ENCODE measurements at regions not wholly inside any gene's neighbourhood (a gene's known extent, or its start where the extent isn't known, plus 50 kb on each side); places are given as distances from the start of the nearest gene placed in this dataset.
"Not testable (repeated sequence)": the region's sequence is repeated elsewhere in the genome, so short reads cannot be mapped to it uniquely, and the experiment has no call there.

GRCh38 chr14:87615047-87615446 lies 377.9 kb downstream of the GALC start:
- no peak overlapping the region for H3K27ac Mint-ChIP-seq
- no peaks in the 10 kb centered on the region for H3K27me3 Mint-ChIP-seq
- no peaks in the 10 kb centered on the region for H3K36me3 Mint-ChIP-seq
- ChIA-PET POLR2A (no interaction called here), CTCF (no interaction called here)
- H3K4me3 Mint-ChIP-seq = no peak overlapping the region
- DNase-seq = no peak
- H3K4me1 Mint-ChIP-seq (ENCODE audit: low read depth) = no peaks in the 10 kb centered on the region
- intact Hi-C loops (cut with micrococcal nuclease) = no loop called here
- no peaks in the 10 kb centered on the region for H3K9me3 Mint-ChIP-seq

- DNase-seq = no peak
- Mint-ChIP-seq H3K27me3 (no peaks in the 10 kb centered on the region), H3K4me3 (no peak overlapping the region), H3K27ac (no peak overlapping the region), H3K36me3 (no peaks in the 10 kb centered on the region), H3K4me1 (ENCODE audit: low read depth) (no peaks in the 10 kb centered on the region), H3K9me3 (no peaks in the 10 kb centered on the region)
- intact Hi-C loops (cut with micrococcal nuclease) = no loop called here
- ChIA-PET CTCF (no interaction called here), POLR2A (no interaction called here)
These were observed 379.1 kb downstream of the GALC start for GRCh38 chr14:87613881-87614280.

GRCh38 chr14:87607056-87607455 lies 385.9 kb downstream of the GALC start:
- DNase-seq; H3K4me3 Mint-ChIP-seq; intact Hi-C loops (cut with micrococcal nuclease); H3K27me3 Mint-ChIP-seq; H3K27ac Mint-ChIP-seq; H3K4me1 Mint-ChIP-seq (ENCODE audit: low read depth); POLR2A ChIA-PET; H3K36me3 Mint-ChIP-seq: not testable (repeated sequence)
- CTCF ChIA-PET = interaction anchor here (1.5 kb wide), 1 partner anchor 9 kb away, joined by 4 read pairs; no protein-coding TSS in a partner anchor
- H3K9me3 Mint-ChIP-seq = peaks cover 19% of the 10 kb centered on the region

- H3K4me3 Mint-ChIP-seq = no peak overlapping the region
- peaks cover 13% of the 10 kb centered on the region for H3K9me3 Mint-ChIP-seq
- no peaks in the 10 kb centered on the region for H3K4me1 Mint-ChIP-seq (ENCODE audit: low read depth)
- POLR2A ChIA-PET = no interaction called here
- intact Hi-C loops (cut with micrococcal nuclease) = no loop called here
- no peaks in the 10 kb centered on the region for H3K36me3 Mint-ChIP-seq
- CTCF ChIA-PET = no interaction called here
- DNase-seq = no peak
- no peaks in the 10 kb centered on the region for H3K27me3 Mint-ChIP-seq
- no peak overlapping the region for H3K27ac Mint-ChIP-seq
These were observed 391.9 kb downstream of the GALC start for GRCh38 chr14:87601036-87601435.

GRCh38 chr14:87600240-87600639 lies 392.7 kb downstream of the GALC start:
- CTCF ChIA-PET = no interaction called here
- Mint-ChIP-seq H3K4me3 (no peak overlapping the region), H3K36me3 (no peaks in the 10 kb centered on the region), H3K4me1 (ENCODE audit: low read depth) (no peaks in the 10 kb centered on the region), H3K27ac (no peak overlapping the region), H3K27me3 (no peaks in the 10 kb centered on the region), H3K9me3 (peaks cover 5% of the 10 kb centered on the region)
- no peak for DNase-seq
- POLR2A ChIA-PET = no interaction called here
- intact Hi-C loops (cut with micrococcal nuclease) = no loop called here

GRCh38 chr14:87581298-87581697 lies 411.7 kb downstream of the GALC start:
- ChIA-PET POLR2A (no interaction called here), CTCF (no interaction called here)
- H3K4me3 Mint-ChIP-seq = no peak overlapping the region
- DNase-seq = no peak
- H3K4me1 Mint-ChIP-seq (ENCODE audit: low read depth) = no peaks in the 10 kb centered on the region
- no peak overlapping the region for H3K27ac Mint-ChIP-seq
- no peaks in the 10 kb centered on the region for H3K27me3 Mint-ChIP-seq
- intact Hi-C loops (cut with micrococcal nuclease) = no loop called here
- no peaks in the 10 kb centered on the region for H3K9me3 Mint-ChIP-seq
- H3K36me3 Mint-ChIP-seq = no peaks in the 10 kb centered on the region

GRCh38 chr14:87579036-87579435 lies 413.9 kb downstream of the GALC start:
- DNase-seq = no peak
- Mint-ChIP-seq H3K36me3 (no peaks in the 10 kb centered on the region), H3K4me3 (no peak overlapping the region), H3K4me1 (ENCODE audit: low read depth) (no peaks in the 10 kb centered on the region), H3K27ac (no peak overlapping the region), H3K9me3 (no peaks in the 10 kb centered on the region), H3K27me3 (no peaks in the 10 kb centered on the region)
- ChIA-PET POLR2A (no interaction called here), CTCF (no interaction called here)
- intact Hi-C loops (cut with micrococcal nuclease) = no loop called here

GRCh38 chr14:87575378-87575777 lies 417.6 kb downstream of the GALC start:
- CTCF ChIA-PET = no interaction called here
- Mint-ChIP-seq H3K4me3 (no peak overlapping the region), H3K27ac (no peak overlapping the region), H3K36me3 (no peaks in the 10 kb centered on the region), H3K27me3 (no peaks in the 10 kb centered on the region), H3K9me3 (no peaks in the 10 kb centered on the region), H3K4me1 (ENCODE audit: low read depth) (no peaks in the 10 kb centered on the region)
- intact Hi-C loops (cut with micrococcal nuclease) = no loop called here
- DNase-seq = no peak
- POLR2A ChIA-PET = no interaction called here

- no peak overlapping the region for H3K4me3 Mint-ChIP-seq
- H3K27me3 Mint-ChIP-seq = no peaks in the 10 kb centered on the region
- ChIA-PET POLR2A (no interaction called here), CTCF (no interaction called here)
- H3K4me1 Mint-ChIP-seq (ENCODE audit: low read depth) = no peaks in the 10 kb centered on the region
- H3K9me3 Mint-ChIP-seq = no peaks in the 10 kb centered on the region
- intact Hi-C loops (cut with micrococcal nuclease) = no loop called here
- no peak overlapping the region for H3K27ac Mint-ChIP-seq
- no peaks in the 10 kb centered on the region for H3K36me3 Mint-ChIP-seq
- no peak for DNase-seq
These were observed 419.4 kb downstream of the GALC start for GRCh38 chr14:87573591-87573990.

GRCh38 chr14:87567618-87568295 lies 425.2 kb downstream of the GALC start:
- no peaks in the 10 kb centered on the region for H3K4me1 Mint-ChIP-seq (ENCODE audit: low read depth)
- CTCF ChIA-PET = no interaction called here

GRCh38 chr14:87566991-87567390 lies 426.0 kb downstream of the GALC start:
- POLR2A ChIA-PET = no interaction called here
- Mint-ChIP-seq H3K4me1 (ENCODE audit: low read depth) (no peaks in the 10 kb centered on the region), H3K27ac (no peak overlapping the region), H3K9me3 (peaks cover 15% of the 10 kb centered on the region), H3K4me3 (no peak overlapping the region), H3K27me3 (no peaks in the 10 kb centered on the region), H3K36me3 (no peaks in the 10 kb centered on the region)
- intact Hi-C loops (cut with micrococcal nuclease) = no loop called here
- CTCF ChIA-PET = no interaction called here
- no peak for DNase-seq

More at GRCh38 chr14:87567618-87568295, 425.2 kb downstream of the GALC start:
- Mint-ChIP-seq H3K9me3 (peaks cover 12% of the 10 kb centered on the region), H3K27ac (no peak overlapping the region), H3K36me3 (no peaks in the 10 kb centered on the region), H3K4me3 (no peak overlapping the region), H3K27me3 (no peaks in the 10 kb centered on the region)
- intact Hi-C loops (cut with micrococcal nuclease) = no loop called here
- POLR2A ChIA-PET = no interaction called here
- DNase-seq = no peak

GRCh38 chr14:87547536-87547935 lies 445.4 kb downstream of the GALC start:
- intact Hi-C loops (cut with micrococcal nuclease) = no loop called here
- Mint-ChIP-seq H3K36me3 (no peaks in the 10 kb centered on the region), H3K4me3 (no peak overlapping the region), H3K27me3 (no peaks in the 10 kb centered on the region), H3K27ac (no peak overlapping the region), H3K9me3 (peaks cover 17% of the 10 kb centered on the region), H3K4me1 (ENCODE audit: low read depth) (no peaks in the 10 kb centered on the region)
- ChIA-PET CTCF (no interaction called here), POLR2A (no interaction called here)
- no peak for DNase-seq

GRCh38 chr14:87542288-87542687 lies 450.7 kb downstream of the GALC start:
- H3K4me1 Mint-ChIP-seq (ENCODE audit: low read depth) = no peaks in the 10 kb centered on the region
- peaks cover 7% of the 10 kb centered on the region for H3K9me3 Mint-ChIP-seq
- H3K4me3 Mint-ChIP-seq = no peak overlapping the region
- no peaks in the 10 kb centered on the region for H3K36me3 Mint-ChIP-seq
- ChIA-PET CTCF (no interaction called here), POLR2A (interaction anchor here (0.6 kb wide), 1 partner anchor 44 kb away, joined by 3 read pairs; no protein-coding TSS in a partner anchor)
- intact Hi-C loops (cut with micrococcal nuclease) = no loop called here
- H3K27me3 Mint-ChIP-seq = no peaks in the 10 kb centered on the region
- H3K27ac Mint-ChIP-seq = no peak overlapping the region
- no peak for DNase-seq
